ENCODE measurements at regions not wholly inside any gene's neighbourhood (a gene's known extent, or its start where the extent isn't known, plus 50 kb on each side); places are given as distances from the start of the nearest gene placed in this dataset.

DNA sequence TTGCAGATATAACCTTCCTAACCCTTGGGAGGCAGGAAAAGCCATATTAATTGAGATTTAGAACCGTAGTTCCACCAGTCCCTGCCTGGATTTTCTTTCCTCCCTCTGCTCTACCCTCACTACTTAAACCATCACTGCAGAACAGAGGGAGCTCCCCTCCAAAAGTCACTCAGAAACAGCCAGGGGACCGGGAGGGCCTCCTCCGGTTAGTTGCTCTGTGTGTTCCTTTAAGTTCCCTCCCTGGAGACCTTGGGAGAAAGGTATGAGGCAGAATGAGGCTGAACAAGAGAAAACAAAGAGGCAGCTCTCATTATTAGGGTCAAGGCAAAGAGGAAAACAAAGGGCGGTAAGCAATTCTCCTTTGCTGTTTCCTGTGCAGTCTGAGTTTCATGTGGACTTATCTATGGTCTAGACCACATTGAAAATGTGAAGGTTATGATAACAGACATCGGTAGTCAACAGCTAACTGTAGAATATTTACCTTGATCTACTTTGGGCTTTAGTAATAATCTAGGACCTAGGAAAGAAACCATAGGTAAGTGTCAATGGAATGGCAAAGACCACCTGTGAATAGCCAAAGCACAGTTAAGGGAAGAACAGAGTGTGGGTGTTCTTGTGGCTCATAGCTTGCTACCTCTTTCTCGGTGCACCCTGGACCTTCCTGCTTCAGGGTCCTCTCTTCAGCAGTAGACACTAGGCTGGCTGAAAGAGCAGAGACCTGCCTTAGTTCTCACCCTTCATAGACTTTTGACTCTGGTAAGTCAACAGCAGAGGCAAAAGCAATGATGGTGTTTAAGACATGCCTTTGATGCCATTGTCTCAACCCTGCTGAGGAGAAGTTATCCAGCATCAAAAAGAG, 250.9 kb upstream of the CITED2 start:
- TF ChIP-seq POLR2A (IDR thresholded peaks at IDR 0.05): no peak
- TF ChIP-seq, protein P1, sequence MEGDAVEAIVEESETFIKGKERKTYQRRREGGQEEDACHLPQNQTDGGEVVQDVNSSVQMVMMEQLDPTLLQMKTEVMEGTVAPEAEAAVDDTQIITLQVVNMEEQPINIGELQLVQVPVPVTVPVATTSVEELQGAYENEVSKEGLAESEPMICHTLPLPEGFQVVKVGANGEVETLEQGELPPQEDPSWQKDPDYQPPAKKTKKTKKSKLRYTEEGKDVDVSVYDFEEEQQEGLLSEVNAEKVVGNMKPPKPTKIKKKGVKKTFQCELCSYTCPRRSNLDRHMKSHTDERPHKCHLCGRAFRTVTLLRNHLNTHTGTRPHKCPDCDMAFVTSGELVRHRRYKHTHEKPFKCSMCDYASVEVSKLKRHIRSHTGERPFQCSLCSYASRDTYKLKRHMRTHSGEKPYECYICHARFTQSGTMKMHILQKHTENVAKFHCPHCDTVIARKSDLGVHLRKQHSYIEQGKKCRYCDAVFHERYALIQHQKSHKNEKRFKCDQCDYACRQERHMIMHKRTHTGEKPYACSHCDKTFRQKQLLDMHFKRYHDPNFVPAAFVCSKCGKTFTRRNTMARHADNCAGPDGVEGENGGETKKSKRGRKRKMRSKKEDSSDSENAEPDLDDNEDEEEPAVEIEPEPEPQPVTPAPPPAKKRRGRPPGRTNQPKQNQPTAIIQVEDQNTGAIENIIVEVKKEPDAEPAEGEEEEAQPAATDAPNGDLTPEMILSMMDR (IDR thresholded peaks at IDR 0.05): no peak
